Caco-2 (cell line): ENCODE measurements at regions not wholly inside any gene's neighbourhood (a gene's known extent, or its start where the extent isn't known, plus 50 kb on each side); places are given as distances from the start of the nearest gene placed in this dataset.

ENCODE experiments used
- BruUV-seq: library from RNA; stranded (reverse); fragments of 400-500 nt; replicated peaks from 2 replicates; lab custom pipeline; 2021; lab: Mats Ljungman, UMichigan
- CTCF ChIA-PET: fragments of 300-600 bp; sonication (Branson Sonifier 250); formaldehyde crosslinking; loops from one replicate; lab custom pipeline; 2022; ENCODE audit warnings: antibody characterized with exemption; lab: Charles Lee
- POLR2A ChIA-PET: fragments of 300-600 bp; sonication (Branson Sonifier 250); formaldehyde crosslinking; loops from one replicate; lab custom pipeline; 2022; ENCODE audit warnings: antibody characterized with exemption; lab: Charles Lee
- DNase-seq, 2 experiments: peaks; one replicate each; pipeline versions ENCODE4 v3.0.0 to v3.0.0-alpha.2; 2020 to 2022
- H3K27me3 ChIP-seq: replicated peaks from 2 replicates; pipeline ENCODE4 v1.6.0; 2011; ENCODE audit warnings: low read length; ENCODE audit not compliant: control insufficient read depth, insufficient read depth
- H3K36me3 ChIP-seq: 2 replicates; pipeline ENCODE4 v1.5.1; 2011; ENCODE audit warnings: low read length; ENCODE audit not compliant: control insufficient read depth, insufficient read depth
- H3K4me1 ChIP-seq: fragments of 250-450 bp; sonication (Bioruptor Pico); 2 replicates; pipeline ENCODE4 v1.5.1; 2020; ENCODE audit warnings: mild to moderate bottlenecking
- H3K4me3 ChIP-seq: 2 replicates; pipeline ENCODE4 v1.5.1; 2011; ENCODE audit warnings: low read depth, mild to moderate bottlenecking, control low read depth, low read length
- H3K9me3 ChIP-seq: fragments of 250-450 bp; sonication (Bioruptor Pico); 2 replicates; pipeline ENCODE4 v1.5.1; 2020; ENCODE audit warnings: mild to moderate bottlenecking, moderate library complexity
- H3K27ac Mint-ChIP-seq: one replicate; pipeline ENCODE4 v1.8.0; 2022; ENCODE audit warnings: mixed read lengths; ENCODE audit not compliant: unreplicated experiment
- H3K27me3 Mint-ChIP-seq: one replicate; pipeline ENCODE4 v1.8.0; 2022; ENCODE audit warnings: mixed read lengths; ENCODE audit not compliant: insufficient read depth, unreplicated experiment
- H3K36me3 Mint-ChIP-seq: one replicate; pipeline ENCODE4 v1.8.0; 2022; ENCODE audit warnings: mild to moderate bottlenecking, mixed read lengths; ENCODE audit not compliant: insufficient read depth, unreplicated experiment
- H3K4me1 Mint-ChIP-seq: one replicate; pipeline ENCODE4 v1.8.0; 2022; ENCODE audit warnings: low read depth, mixed read lengths; ENCODE audit not compliant: unreplicated experiment
- H3K4me3 Mint-ChIP-seq: one replicate; pipeline ENCODE4 v1.8.0; 2022; ENCODE audit warnings: mild to moderate bottlenecking, moderate library complexity, mixed read lengths; ENCODE audit not compliant: unreplicated experiment
- H3K9me3 Mint-ChIP-seq: one replicate; pipeline ENCODE4 v1.8.0; 2022; ENCODE audit warnings: mixed read lengths; ENCODE audit not compliant: unreplicated experiment
- intact Hi-C: fragments of 100-400 bp; cut with micrococcal nuclease; formaldehyde crosslinking; loops from one replicate; pipeline ENCODE4 v1.10.0; 2022; ENCODE audit not compliant: unreplicated experiment
- TF ChIP-seq, protein P1 (sequence below), 2 experiments: fragments of 200-600 bp in 1 of 2; IDR thresholded peaks; 1 replicate in 1 of 2; 2 replicates in 1 of 2; pipeline versions ENCODE4 v1.5.1 to v1.8.0; 2011 to 2022; ENCODE audit warnings: antibody characterized with exemption in 1 of 2, control low read depth in 1 of 2, inconsistent platforms in 1 of 2, low read depth in 1 of 2, low read length in 1 of 2, mild to moderate bottlenecking in 1 of 2, moderate library complexity in 1 of 2; ENCODE audit not compliant: insufficient read depth in 1 of 2, severe bottlenecking in 1 of 2, unreplicated experiment in 1 of 2

DNA sequence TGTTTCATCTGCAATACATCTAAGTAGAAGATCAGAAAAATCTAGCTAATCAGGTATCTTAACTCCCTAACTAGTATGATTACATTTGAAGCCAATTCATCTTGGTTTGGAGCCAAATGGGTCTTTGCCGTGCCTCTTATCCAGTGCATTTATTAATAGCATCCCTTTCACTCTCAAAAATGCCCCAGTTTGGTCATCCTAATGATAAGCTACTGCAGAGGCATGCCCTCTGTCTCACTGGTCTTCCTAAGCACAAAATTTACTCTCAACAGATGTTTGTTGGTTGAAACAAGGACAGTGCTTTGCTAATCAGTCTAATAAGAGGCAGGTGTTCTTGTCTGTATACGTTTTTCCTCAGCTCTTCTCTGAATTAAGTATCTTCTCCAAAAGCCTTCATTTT lies 403.2 kb downstream of the RAD51AP2 start:
- Mint-ChIP-seq H3K27ac (no peak overlapping the region), H3K9me3 (no peaks in the 10 kb centered on the region), H3K36me3 (no peaks in the 10 kb centered on the region), H3K4me3 (no peak overlapping the region), H3K27me3 (no peaks in the 10 kb centered on the region), H3K4me1 (no peaks in the 10 kb centered on the region)
- CTCF ChIA-PET: no interaction called here
- H3K9me3 ChIP-seq: no peaks in the 10 kb centered on the region
- H3K27me3 ChIP-seq: no peaks in the 10 kb centered on the region
- H3K4me3 ChIP-seq: no peak overlapping the region
- POLR2A ChIA-PET: no interaction called here
- no peak for DNase-seq
- intact Hi-C loops: no loop called here
- no peaks in the 10 kb centered on the region for H3K4me1 ChIP-seq
- no peaks in the 10 kb centered on the region for H3K36me3 ChIP-seq
- BruUV-seq: no TSS peak
- TF ChIP-seq, protein P1, sequence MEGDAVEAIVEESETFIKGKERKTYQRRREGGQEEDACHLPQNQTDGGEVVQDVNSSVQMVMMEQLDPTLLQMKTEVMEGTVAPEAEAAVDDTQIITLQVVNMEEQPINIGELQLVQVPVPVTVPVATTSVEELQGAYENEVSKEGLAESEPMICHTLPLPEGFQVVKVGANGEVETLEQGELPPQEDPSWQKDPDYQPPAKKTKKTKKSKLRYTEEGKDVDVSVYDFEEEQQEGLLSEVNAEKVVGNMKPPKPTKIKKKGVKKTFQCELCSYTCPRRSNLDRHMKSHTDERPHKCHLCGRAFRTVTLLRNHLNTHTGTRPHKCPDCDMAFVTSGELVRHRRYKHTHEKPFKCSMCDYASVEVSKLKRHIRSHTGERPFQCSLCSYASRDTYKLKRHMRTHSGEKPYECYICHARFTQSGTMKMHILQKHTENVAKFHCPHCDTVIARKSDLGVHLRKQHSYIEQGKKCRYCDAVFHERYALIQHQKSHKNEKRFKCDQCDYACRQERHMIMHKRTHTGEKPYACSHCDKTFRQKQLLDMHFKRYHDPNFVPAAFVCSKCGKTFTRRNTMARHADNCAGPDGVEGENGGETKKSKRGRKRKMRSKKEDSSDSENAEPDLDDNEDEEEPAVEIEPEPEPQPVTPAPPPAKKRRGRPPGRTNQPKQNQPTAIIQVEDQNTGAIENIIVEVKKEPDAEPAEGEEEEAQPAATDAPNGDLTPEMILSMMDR (IDR thresholded peaks at IDR 0.05; ENCODE audit: insufficient read depth in 1 of 2, low read depth in 1 of 2, low read length in 1 of 2, severe bottlenecking in 1 of 2, unreplicated experiment in 1 of 2): no peak

DNA sequence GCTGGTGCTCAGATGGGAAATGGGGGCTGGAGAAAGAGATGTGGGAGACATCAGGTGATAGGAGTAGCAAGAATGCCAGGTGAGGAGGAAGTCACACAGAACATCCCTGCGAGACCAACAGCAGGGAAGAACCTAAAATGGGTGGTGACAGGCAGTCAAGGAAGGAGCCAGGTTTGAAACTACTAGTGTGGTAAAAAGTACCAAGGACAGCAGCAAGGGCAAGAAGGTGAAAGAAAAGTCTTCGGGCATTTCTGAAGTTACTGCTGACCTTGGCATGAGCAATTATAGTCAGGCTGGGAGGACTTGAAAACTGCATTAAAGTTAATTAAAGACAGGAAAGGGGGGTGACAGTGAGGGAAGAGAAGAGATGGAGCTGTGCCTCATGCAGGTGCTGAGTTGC lies 410.4 kb downstream of the RAD51AP2 start:
- Histone ChIP-seq H3K4me1 (no peaks in the 10 kb centered on the region), H3K4me3 (no peak overlapping the region), H3K9me3 (no peaks in the 10 kb centered on the region), H3K27me3 (no peaks in the 10 kb centered on the region), H3K36me3 (no peaks in the 10 kb centered on the region)
- no peak for DNase-seq
- no TSS peak for BruUV-seq
- POLR2A ChIA-PET: no interaction called here
- intact Hi-C loops: no loop called here
- Mint-ChIP-seq H3K27me3 (peaks cover 6% of the 10 kb centered on the region), H3K27ac (no peak overlapping the region), H3K9me3 (no peaks in the 10 kb centered on the region), H3K4me3 (no peak overlapping the region), H3K4me1 (no peaks in the 10 kb centered on the region), H3K36me3 (no peaks in the 10 kb centered on the region)
- CTCF ChIA-PET: no interaction called here
- TF ChIP-seq, protein P1 (IDR thresholded peaks at IDR 0.05; ENCODE audit: insufficient read depth in 1 of 2, low read depth in 1 of 2, low read length in 1 of 2, severe bottlenecking in 1 of 2, unreplicated experiment in 1 of 2): no peak

DNA sequence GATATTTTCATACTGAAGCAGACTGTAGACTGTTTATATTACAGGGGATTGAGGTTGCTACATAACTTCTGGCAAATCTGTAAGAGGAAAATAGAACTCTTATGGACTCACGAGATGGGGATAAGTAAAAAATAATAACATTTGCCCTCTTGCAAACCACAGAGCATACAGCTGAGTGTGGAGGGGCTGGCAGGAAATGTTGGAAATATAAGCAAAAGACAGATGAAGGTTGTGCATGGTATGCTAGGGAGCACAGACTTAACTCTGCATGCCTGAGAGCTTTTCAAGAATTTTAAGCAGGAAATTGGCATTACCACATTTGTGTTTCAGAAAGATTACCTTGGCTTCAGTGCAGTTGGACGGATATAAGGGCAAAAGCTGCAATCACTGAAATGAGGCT lies 411.1 kb downstream of the RAD51AP2 start:
- no peaks in the 10 kb centered on the region for H3K9me3 ChIP-seq
- peaks cover 6% of the 10 kb centered on the region for H3K27me3 Mint-ChIP-seq
- no peaks in the 10 kb centered on the region for H3K4me1 Mint-ChIP-seq
- no peaks in the 10 kb centered on the region for H3K4me1 ChIP-seq
- DNase-seq: no peak
- POLR2A ChIA-PET: no interaction called here
- H3K36me3 ChIP-seq: no peaks in the 10 kb centered on the region
- H3K9me3 Mint-ChIP-seq: no peaks in the 10 kb centered on the region
- no peak overlapping the region for H3K4me3 ChIP-seq
- no peak overlapping the region for H3K4me3 Mint-ChIP-seq
- BruUV-seq: no TSS peak
- intact Hi-C loops: no loop called here
- H3K27ac Mint-ChIP-seq: no peak overlapping the region
- TF ChIP-seq, protein P1 (IDR thresholded peaks at IDR 0.05; ENCODE audit: insufficient read depth in 1 of 2, low read depth in 1 of 2, low read length in 1 of 2, severe bottlenecking in 1 of 2, unreplicated experiment in 1 of 2): no peak
- H3K27me3 ChIP-seq: no peaks in the 10 kb centered on the region
- no peaks in the 10 kb centered on the region for H3K36me3 Mint-ChIP-seq
- CTCF ChIA-PET: no interaction called here
